ENCODE measurements at regions not wholly inside any gene's neighbourhood (a gene's known extent, or its start where the extent isn't known, plus 50 kb on each side); places are given as distances from the start of the nearest gene placed in this dataset.

- TF ChIP-seq, protein P1, sequence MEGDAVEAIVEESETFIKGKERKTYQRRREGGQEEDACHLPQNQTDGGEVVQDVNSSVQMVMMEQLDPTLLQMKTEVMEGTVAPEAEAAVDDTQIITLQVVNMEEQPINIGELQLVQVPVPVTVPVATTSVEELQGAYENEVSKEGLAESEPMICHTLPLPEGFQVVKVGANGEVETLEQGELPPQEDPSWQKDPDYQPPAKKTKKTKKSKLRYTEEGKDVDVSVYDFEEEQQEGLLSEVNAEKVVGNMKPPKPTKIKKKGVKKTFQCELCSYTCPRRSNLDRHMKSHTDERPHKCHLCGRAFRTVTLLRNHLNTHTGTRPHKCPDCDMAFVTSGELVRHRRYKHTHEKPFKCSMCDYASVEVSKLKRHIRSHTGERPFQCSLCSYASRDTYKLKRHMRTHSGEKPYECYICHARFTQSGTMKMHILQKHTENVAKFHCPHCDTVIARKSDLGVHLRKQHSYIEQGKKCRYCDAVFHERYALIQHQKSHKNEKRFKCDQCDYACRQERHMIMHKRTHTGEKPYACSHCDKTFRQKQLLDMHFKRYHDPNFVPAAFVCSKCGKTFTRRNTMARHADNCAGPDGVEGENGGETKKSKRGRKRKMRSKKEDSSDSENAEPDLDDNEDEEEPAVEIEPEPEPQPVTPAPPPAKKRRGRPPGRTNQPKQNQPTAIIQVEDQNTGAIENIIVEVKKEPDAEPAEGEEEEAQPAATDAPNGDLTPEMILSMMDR (IDR thresholded peaks at IDR 0.05): no peak
- DNase-seq (no peak), ATAC-seq (ENCODE audit: low read depth) (no peak)
- Mint-ChIP-seq H3K27ac (no peak overlapping the region), H3K36me3 (ENCODE audit: low read depth) (no peaks in the 10 kb centered on the region), H3K9me3 (no peaks in the 10 kb centered on the region), H3K4me3 (no peak overlapping the region), H3K27me3 (no peaks in the 10 kb centered on the region), H3K4me1 (no peaks in the 10 kb centered on the region)
- ChIA-PET POLR2A (no interaction called here), CTCF (no interaction called here)
- intact Hi-C loops (cut with micrococcal nuclease): no loop called here
Measured at GRCh38 chr13:84038001-84038400, 155.7 kb upstream of the SLITRK1 start.

GRCh38 chr13:84032116-84032515 lies 149.8 kb upstream of the SLITRK1 start:
- DNase-seq (no peak), ATAC-seq (ENCODE audit: low read depth) (no peak)
- TF ChIP-seq, protein P1 (IDR thresholded peaks at IDR 0.05): no peak
- Mint-ChIP-seq H3K4me1 (no peaks in the 10 kb centered on the region), H3K27me3 (no peaks in the 10 kb centered on the region), H3K36me3 (ENCODE audit: low read depth) (no peaks in the 10 kb centered on the region), H3K4me3 (no peak overlapping the region), H3K27ac (no peak overlapping the region), H3K9me3 (peaks cover 5% of the 10 kb centered on the region)
- CTCF ChIA-PET: no interaction called here
- POLR2A ChIA-PET: no interaction called here
- intact Hi-C loops (cut with micrococcal nuclease): no loop called here

GRCh38 chr13:84031120-84031519 lies 148.8 kb upstream of the SLITRK1 start:
- DNase-seq (no peak), ATAC-seq (ENCODE audit: low read depth) (no peak)
- TF ChIP-seq, protein P1 (IDR thresholded peaks at IDR 0.05): no peak
- Mint-ChIP-seq H3K4me1 (no peaks in the 10 kb centered on the region), H3K9me3 (peaks cover 5% of the 10 kb centered on the region), H3K27ac (no peak overlapping the region), H3K4me3 (no peak overlapping the region), H3K36me3 (ENCODE audit: low read depth) (no peaks in the 10 kb centered on the region), H3K27me3 (no peaks in the 10 kb centered on the region)
- ChIA-PET CTCF (no interaction called here), POLR2A (no interaction called here)
- intact Hi-C loops (cut with micrococcal nuclease): no loop called here

DNA sequence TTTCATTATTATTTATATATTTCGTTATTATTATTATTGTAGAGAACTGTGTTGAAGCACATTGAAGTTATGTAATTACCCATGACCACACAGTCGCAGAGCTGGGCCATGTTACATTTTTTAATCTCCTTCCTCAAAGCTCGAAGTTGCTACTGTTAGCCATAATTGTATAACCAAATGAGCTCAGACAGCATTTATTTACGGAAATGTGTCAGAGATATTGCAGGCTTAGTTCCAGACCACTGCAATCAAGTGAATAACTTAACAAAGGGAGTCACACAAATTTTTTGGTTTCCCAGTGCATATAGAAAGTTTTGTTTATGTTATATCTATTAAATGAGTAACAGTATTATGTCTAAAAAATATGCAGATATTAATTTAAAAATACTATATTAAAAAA lies 147.1 kb upstream of the SLITRK1 start:
- Mint-ChIP-seq H3K4me1 (no peaks in the 10 kb centered on the region), H3K9me3 (peaks cover 7% of the 10 kb centered on the region), H3K36me3 (ENCODE audit: low read depth) (no peaks in the 10 kb centered on the region), H3K27me3 (no peaks in the 10 kb centered on the region), H3K4me3 (no peak overlapping the region), H3K27ac (no peak overlapping the region)
- DNase-seq (no peak), ATAC-seq (ENCODE audit: low read depth) (no peak)
- intact Hi-C loops (cut with micrococcal nuclease): no loop called here
- CTCF ChIA-PET: no interaction called here
- TF ChIP-seq, protein P1 (IDR thresholded peaks at IDR 0.05): no peak
- POLR2A ChIA-PET: no interaction called here

GRCh38 chr13:84025824-84026223 lies 143.6 kb upstream of the SLITRK1 start:
- intact Hi-C loops (cut with micrococcal nuclease): no loop called here
- Mint-ChIP-seq H3K27me3 (no peaks in the 10 kb centered on the region), H3K4me3 (no peak overlapping the region), H3K27ac (no peak overlapping the region), H3K4me1 (no peaks in the 10 kb centered on the region), H3K9me3 (peaks cover 6% of the 10 kb centered on the region), H3K36me3 (ENCODE audit: low read depth) (no peaks in the 10 kb centered on the region)
- ChIA-PET CTCF (no interaction called here), POLR2A (no interaction called here)
- ATAC-seq (ENCODE audit: low read depth): no peak
- no peak for DNase-seq
- TF ChIP-seq, protein P1 (IDR thresholded peaks at IDR 0.05): no peak

Measured in activated B cell treated with CpG ODN at 0.5 μM for 24 hours (primary cell).